Breast epithelium (tissue), 3 donors: ENCODE measurements at regions not wholly inside any gene's neighbourhood (a gene's known extent, or its start where the extent isn't known, plus 50 kb on each side); places are given as distances from the start of the nearest gene placed in this dataset.

Experiments
- CTCF ChIP-seq, 3 donors: fragments of 450-650 bp; IDR thresholded peaks; one replicate each; pipeline ENCODE4 v1.5.1; 2016 to 2017; ENCODE audit warnings: antibody characterized with exemption in 3 of 3, mild to moderate bottlenecking in 3 of 3, moderate library complexity in 3 of 3
- POLR2AphosphoS5 ChIP-seq, 3 donors: sonication (generic); formaldehyde crosslinking; IDR thresholded peaks; one replicate each; pipeline ENCODE4 v1.6.1; 2017; ENCODE audit warnings: antibody characterized with exemption in 3 of 3

GRCh38 chr2:225122007-225122406 lies 79.7 kb upstream of the DOCK10 start:
- TF ChIP-seq CTCF (IDR thresholded peaks at IDR 0.05) (no peak), POLR2AphosphoS5 (IDR thresholded peaks at IDR 0.05) (no peak)
